Glutamatergic neuron (in vitro differentiated cells): ENCODE measurements at regions not wholly inside any gene's neighbourhood (a gene's known extent, or its start where the extent isn't known, plus 50 kb on each side); places are given as distances from the start of the nearest gene placed in this dataset.

ENCODE experiments used
- DNase-seq: peaks from one replicate; pipeline ENCODE4 v3.0.0; 2022
- H3K27ac Mint-ChIP-seq: one replicate; pipeline ENCODE4 v1.8.0; 2020; ENCODE audit warnings: mild to moderate bottlenecking, mixed read lengths, inconsistent platforms; ENCODE audit not compliant: unreplicated experiment
- H3K27me3 Mint-ChIP-seq: one replicate; pipeline ENCODE4 v1.8.0; 2020; ENCODE audit warnings: mild to moderate bottlenecking, moderate library complexity, mixed read lengths, inconsistent platforms; ENCODE audit not compliant: unreplicated experiment
- H3K36me3 Mint-ChIP-seq: one replicate; pipeline ENCODE4 v1.8.0; 2020; ENCODE audit warnings: mild to moderate bottlenecking, mixed read lengths, inconsistent platforms; ENCODE audit not compliant: unreplicated experiment
- H3K4me1 Mint-ChIP-seq: one replicate; pipeline ENCODE4 v1.8.0; 2020; ENCODE audit warnings: mild to moderate bottlenecking, low read depth, mixed read lengths, inconsistent platforms; ENCODE audit not compliant: unreplicated experiment
- H3K4me3 Mint-ChIP-seq: one replicate; pipeline ENCODE4 v1.8.0; 2020; ENCODE audit warnings: mild to moderate bottlenecking, mixed read lengths, inconsistent platforms; ENCODE audit not compliant: unreplicated experiment
- H3K9me3 Mint-ChIP-seq: one replicate; pipeline ENCODE4 v1.8.0; 2020; ENCODE audit warnings: mild to moderate bottlenecking, moderate library complexity, mixed read lengths, inconsistent platforms; ENCODE audit not compliant: unreplicated experiment
- CTCF ChIP-seq: fragments of 200-600 bp; sonication (generic); IDR thresholded peaks from one replicate; pipeline ENCODE4 v1.5.0; 2021; ENCODE audit not compliant: partially characterized antibody, unreplicated experiment

GRCh38 chrX:139091066-139091465, 379.5 kb upstream of the FGF13 start:
- DNase-seq, result no peak
- Mint-ChIP-seq H3K27me3 (no peaks in the 10 kb centered on the region), H3K27ac (no peak overlapping the region), H3K4me1 (no peaks in the 10 kb centered on the region), H3K9me3 (peaks cover 1% of the 10 kb centered on the region), H3K36me3 (no peaks in the 10 kb centered on the region), H3K4me3 (no peak overlapping the region)
- TF ChIP-seq CTCF, result no peak

GRCh38 chrX:139086246-139086645, 374.7 kb upstream of the FGF13 start:
- H3K27ac Mint-ChIP-seq, result no peak overlapping the region
- no peak for DNase-seq
- no peak overlapping the region for H3K4me3 Mint-ChIP-seq
- no peak for TF ChIP-seq CTCF
- H3K9me3 Mint-ChIP-seq, result no peaks in the 10 kb centered on the region
- H3K4me1 Mint-ChIP-seq, result no peaks in the 10 kb centered on the region
- H3K36me3 Mint-ChIP-seq, result no peaks in the 10 kb centered on the region
- no peaks in the 10 kb centered on the region for H3K27me3 Mint-ChIP-seq

- TF ChIP-seq CTCF, result no peak
- Mint-ChIP-seq H3K4me1 (no peaks in the 10 kb centered on the region), H3K9me3 (no peaks in the 10 kb centered on the region), H3K27ac (no peak overlapping the region), H3K4me3 (no peak overlapping the region), H3K36me3 (no peaks in the 10 kb centered on the region), H3K27me3 (no peaks in the 10 kb centered on the region)
- no peak for DNase-seq
These were observed 373.9 kb upstream of the FGF13 start for GRCh38 chrX:139085404-139085803.

- H3K4me1 Mint-ChIP-seq, result no peaks in the 10 kb centered on the region
- no peak overlapping the region for H3K27ac Mint-ChIP-seq
- H3K27me3 Mint-ChIP-seq, result no peaks in the 10 kb centered on the region
- DNase-seq, result no peak
- H3K9me3 Mint-ChIP-seq, result no peaks in the 10 kb centered on the region
- no peak for TF ChIP-seq CTCF
- no peaks in the 10 kb centered on the region for H3K36me3 Mint-ChIP-seq
- no peak overlapping the region for H3K4me3 Mint-ChIP-seq
These were observed 371.7 kb upstream of the FGF13 start for GRCh38 chrX:139083191-139083590.

GRCh38 chrX:139081965-139082364, 370.4 kb upstream of the FGF13 start:
- DNase-seq, result no peak
- Mint-ChIP-seq H3K27ac (no peak overlapping the region), H3K36me3 (no peaks in the 10 kb centered on the region), H3K4me1 (no peaks in the 10 kb centered on the region), H3K4me3 (no peak overlapping the region), H3K9me3 (no peaks in the 10 kb centered on the region), H3K27me3 (no peaks in the 10 kb centered on the region)
- TF ChIP-seq CTCF, result no peak
